ENCODE measurements at regions not wholly inside any gene's neighbourhood (a gene's known extent, or its start where the extent isn't known, plus 50 kb on each side); places are given as distances from the start of the nearest gene placed in this dataset.

DNA sequence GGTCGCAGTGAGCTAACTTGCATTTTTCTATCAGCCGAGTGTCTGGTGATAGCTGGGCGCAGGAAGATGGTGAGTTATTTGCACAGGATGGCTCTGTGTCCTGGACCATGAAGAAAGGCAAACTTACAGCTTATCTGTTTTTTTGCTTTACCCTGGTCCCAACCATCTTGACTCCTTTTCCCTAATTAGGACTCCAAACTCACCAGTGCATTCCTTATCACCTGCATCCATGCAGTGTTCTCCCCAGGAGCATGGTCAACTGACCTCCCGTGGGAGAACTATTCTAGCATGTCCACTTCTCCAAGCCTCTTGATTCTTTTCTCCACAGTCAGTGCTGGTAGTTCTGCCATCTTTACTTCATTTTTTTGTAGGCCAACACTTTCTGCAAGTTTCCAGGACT lies 68.2 kb upstream of the WWC2 start:
- H3K36me3 ChIP-seq (ENCODE audit: control insufficient read depth, insufficient read depth, low read length) = no peaks in the 10 kb centered on the region
- no peak overlapping the region for H3K4me2 ChIP-seq (ENCODE audit: low read depth, low read length)
- no peak overlapping the region for H3K4ac ChIP-seq (ENCODE audit: low read depth, low read length)
- no peak overlapping the region for H2BK15ac ChIP-seq (ENCODE audit: low read depth, low read length)
- no TSS peak for BruUV-seq (replicated peaks)
- in situ Hi-C loops (cut with MboI; ENCODE audit: low sequenced_read_pairs) = no loop called here
- H4K20me1 ChIP-seq (ENCODE audit: insufficient read depth, low read length) = no peaks in the 10 kb centered on the region
- H2AK5ac ChIP-seq (ENCODE audit: low read depth, low read length) = no peak overlapping the region
- H4K5ac ChIP-seq (ENCODE audit: low read depth, low read length) = no peak overlapping the region
- no peaks in the 10 kb centered on the region for H3K9me1 ChIP-seq (ENCODE audit: insufficient read depth, low read length)
- H3K4me1 ChIP-seq (ENCODE audit: control insufficient read depth, insufficient read depth, low read length) = no peaks in the 10 kb centered on the region
- H2BK20ac ChIP-seq (ENCODE audit: low read depth, low read length) = no peak overlapping the region
- ATAC-seq (ENCODE audit: low read depth) (no peak), DNase-seq (no peak)
- POLR2A ChIA-PET (ENCODE audit: unreplicated experiment) = no interaction called here
- H3K18ac ChIP-seq (ENCODE audit: low read depth, low read length) = no peak overlapping the region
- no peaks in the 10 kb centered on the region for H3K79me1 ChIP-seq (ENCODE audit: low read depth in 1 of 2, low read length in 2 of 2)
- peaks cover 30% of the 10 kb centered on the region for H3K27me3 ChIP-seq (ENCODE audit: control insufficient read depth, insufficient read depth, low read length)
- no peak overlapping the region for H3K4me3 ChIP-seq (ENCODE audit: insufficient read depth, low read depth, low read length)
- no peak overlapping the region for H3K27ac ChIP-seq (ENCODE audit: insufficient read depth, low read length)
- CTCF ChIA-PET = no interaction called here
- H3K23ac ChIP-seq (ENCODE audit: low read depth, low read length) = no peak overlapping the region
- dilution Hi-C loops (cut with HindIII; ENCODE audit: low sequenced_read_pairs, unreplicated experiment) = no loop called here
- no CpG with 5 or more reads among the region's 4 CpGs for WGBS, 2 experiments (ENCODE audit: extremely low coverage in 2 of 2, insufficient read length in 1 of 2)
- H4K8ac ChIP-seq (ENCODE audit: low read depth in 2 of 2, low read length in 2 of 2) = no peak overlapping the region
- H4K91ac ChIP-seq (ENCODE audit: insufficient read depth, low read depth, low read length) = no peak overlapping the region
- no peak overlapping the region for H2AFZ ChIP-seq (replicated peaks; ENCODE audit: low read length, poor library complexity)
- no peak overlapping the region for H3K56ac ChIP-seq (ENCODE audit: extremely low read depth, insufficient read depth, low read length)
- TF ChIP-seq, protein P1, sequence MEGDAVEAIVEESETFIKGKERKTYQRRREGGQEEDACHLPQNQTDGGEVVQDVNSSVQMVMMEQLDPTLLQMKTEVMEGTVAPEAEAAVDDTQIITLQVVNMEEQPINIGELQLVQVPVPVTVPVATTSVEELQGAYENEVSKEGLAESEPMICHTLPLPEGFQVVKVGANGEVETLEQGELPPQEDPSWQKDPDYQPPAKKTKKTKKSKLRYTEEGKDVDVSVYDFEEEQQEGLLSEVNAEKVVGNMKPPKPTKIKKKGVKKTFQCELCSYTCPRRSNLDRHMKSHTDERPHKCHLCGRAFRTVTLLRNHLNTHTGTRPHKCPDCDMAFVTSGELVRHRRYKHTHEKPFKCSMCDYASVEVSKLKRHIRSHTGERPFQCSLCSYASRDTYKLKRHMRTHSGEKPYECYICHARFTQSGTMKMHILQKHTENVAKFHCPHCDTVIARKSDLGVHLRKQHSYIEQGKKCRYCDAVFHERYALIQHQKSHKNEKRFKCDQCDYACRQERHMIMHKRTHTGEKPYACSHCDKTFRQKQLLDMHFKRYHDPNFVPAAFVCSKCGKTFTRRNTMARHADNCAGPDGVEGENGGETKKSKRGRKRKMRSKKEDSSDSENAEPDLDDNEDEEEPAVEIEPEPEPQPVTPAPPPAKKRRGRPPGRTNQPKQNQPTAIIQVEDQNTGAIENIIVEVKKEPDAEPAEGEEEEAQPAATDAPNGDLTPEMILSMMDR (conservative IDR thresholded peaks at IDR 0.05; ENCODE audit: low read depth, low read length) = no peak
- no peak for TF ChIP-seq MXI1 (IDR thresholded peaks at IDR 0.05; ENCODE audit: borderline replicate concordance, low read depth, low read length)
- TF ChIP-seq BHLHE40 (IDR thresholded peaks at IDR 0.05; ENCODE audit: low read depth, low read length) = no peak
- TF ChIP-seq, protein P2, sequence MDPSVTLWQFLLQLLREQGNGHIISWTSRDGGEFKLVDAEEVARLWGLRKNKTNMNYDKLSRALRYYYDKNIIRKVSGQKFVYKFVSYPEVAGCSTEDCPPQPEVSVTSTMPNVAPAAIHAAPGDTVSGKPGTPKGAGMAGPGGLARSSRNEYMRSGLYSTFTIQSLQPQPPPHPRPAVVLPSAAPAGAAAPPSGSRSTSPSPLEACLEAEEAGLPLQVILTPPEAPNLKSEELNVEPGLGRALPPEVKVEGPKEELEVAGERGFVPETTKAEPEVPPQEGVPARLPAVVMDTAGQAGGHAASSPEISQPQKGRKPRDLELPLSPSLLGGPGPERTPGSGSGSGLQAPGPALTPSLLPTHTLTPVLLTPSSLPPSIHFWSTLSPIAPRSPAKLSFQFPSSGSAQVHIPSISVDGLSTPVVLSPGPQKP (IDR thresholded peaks at IDR 0.05; ENCODE audit: borderline replicate concordance, low read depth, low read length) = no peak
- TF ChIP-seq MAZ (IDR thresholded peaks at IDR 0.05; ENCODE audit: borderline replicate concordance, low read depth, low read length) = no peak
- no peak for TF ChIP-seq NFE2L2 (IDR thresholded peaks at IDR 0.05; ENCODE audit: low read depth, low read length)
- TF ChIP-seq CHD1 (IDR thresholded peaks at IDR 0.05; ENCODE audit: low read depth, low read length) = no peak
- no peak for TF ChIP-seq FOS (IDR thresholded peaks at IDR 0.05; ENCODE audit: low read depth, low read length)
- TF ChIP-seq, protein P3, sequence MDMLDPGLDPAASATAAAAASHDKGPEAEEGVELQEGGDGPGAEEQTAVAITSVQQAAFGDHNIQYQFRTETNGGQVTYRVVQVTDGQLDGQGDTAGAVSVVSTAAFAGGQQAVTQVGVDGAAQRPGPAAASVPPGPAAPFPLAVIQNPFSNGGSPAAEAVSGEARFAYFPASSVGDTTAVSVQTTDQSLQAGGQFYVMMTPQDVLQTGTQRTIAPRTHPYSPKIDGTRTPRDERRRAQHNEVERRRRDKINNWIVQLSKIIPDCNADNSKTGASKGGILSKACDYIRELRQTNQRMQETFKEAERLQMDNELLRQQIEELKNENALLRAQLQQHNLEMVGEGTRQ (IDR thresholded peaks at IDR 0.05; ENCODE audit: low read depth, low read length) = no peak
- TF ChIP-seq CEBPB (IDR thresholded peaks at IDR 0.05; ENCODE audit: low read depth, low read length) = no peak
- TF ChIP-seq SMC3 (IDR thresholded peaks at IDR 0.05; ENCODE audit: low read depth, low read length) = no peak
- H2BK120ac ChIP-seq (ENCODE audit: low read depth, low read length) = no peak overlapping the region
- H3K14ac ChIP-seq (replicated peaks; ENCODE audit: low read depth, low read length) = no peak overlapping the region
- no peak overlapping the region for H2AK9ac ChIP-seq (replicated peaks; ENCODE audit: low read depth, low read length, poor library complexity)
- H3K9ac ChIP-seq (ENCODE audit: low read depth, low read length) = no peak overlapping the region
- no peak overlapping the region for H2BK5ac ChIP-seq (ENCODE audit: low read depth, low read length, poor library complexity, severe bottlenecking)
- H3K9me3 ChIP-seq (ENCODE audit: control insufficient read depth, insufficient read depth, low read length) = no peaks in the 10 kb centered on the region
- intact Hi-C loops (cut with micrococcal nuclease) = no loop called here
